Coronary artery (tissue), 2 donors: ENCODE measurements at regions not wholly inside any gene's neighbourhood (a gene's known extent, or its start where the extent isn't known, plus 50 kb on each side); places are given as distances from the start of the nearest gene placed in this dataset.
"Not testable (repeated sequence)": the region's sequence is repeated elsewhere in the genome, so short reads cannot be mapped to it uniquely, and the experiment has no call there.

Experiments
- DNase-seq: peaks from one replicate; pipeline ENCODE4 v3.0.0-alpha.2; 2017; ENCODE audit warnings: low spot score
- H3K27ac ChIP-seq, 2 donors: fragments of 200-600 bp; sonication (generic); one replicate each; pipeline ENCODE4 v1.5.1; 2016 to 2019
- H3K4me3 ChIP-seq: fragments of 200-600 bp; sonication (generic); 2 replicates; pipeline ENCODE4 v1.5.1; 2016; ENCODE audit warnings: mild to moderate bottlenecking, moderate library complexity
- TF ChIP-seq, protein P1 (sequence below): fragments of 200-600 bp; sonication (generic); IDR thresholded peaks from one replicate; pipeline ENCODE4 v1.5.1; 2019; ENCODE audit warnings: antibody characterized with exemption

DNA sequence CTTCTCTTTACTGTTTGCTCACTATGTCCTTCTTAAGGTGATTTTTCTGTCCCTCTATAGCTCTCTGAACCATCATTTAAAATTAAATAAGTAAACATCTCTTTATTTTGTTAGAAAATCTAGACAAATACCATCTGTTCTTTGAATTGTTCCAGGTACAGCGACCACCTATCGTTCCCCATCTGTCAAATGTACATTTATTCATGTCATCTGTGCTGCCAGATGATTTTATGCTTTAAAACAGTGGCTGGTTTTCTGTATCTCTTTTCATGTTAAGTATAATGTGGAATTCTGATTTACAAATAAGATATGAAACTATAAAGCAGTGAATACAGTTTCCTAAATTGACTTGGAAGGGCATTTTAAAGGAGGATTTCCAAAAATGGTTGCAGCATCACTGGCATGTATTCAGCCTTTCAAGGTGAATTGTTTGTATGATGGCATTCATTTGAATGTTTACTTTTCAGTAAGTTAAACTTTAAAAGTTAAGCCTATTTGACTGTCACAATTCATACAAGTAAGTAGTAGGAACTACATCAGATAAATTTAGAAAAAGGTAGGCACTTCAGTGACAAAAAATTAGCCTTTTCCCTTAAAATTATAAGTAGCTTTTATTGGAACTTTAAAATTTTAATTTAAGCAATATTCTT, 92.6 kb upstream of the CLVS2 start:
- TF ChIP-seq, protein P1, sequence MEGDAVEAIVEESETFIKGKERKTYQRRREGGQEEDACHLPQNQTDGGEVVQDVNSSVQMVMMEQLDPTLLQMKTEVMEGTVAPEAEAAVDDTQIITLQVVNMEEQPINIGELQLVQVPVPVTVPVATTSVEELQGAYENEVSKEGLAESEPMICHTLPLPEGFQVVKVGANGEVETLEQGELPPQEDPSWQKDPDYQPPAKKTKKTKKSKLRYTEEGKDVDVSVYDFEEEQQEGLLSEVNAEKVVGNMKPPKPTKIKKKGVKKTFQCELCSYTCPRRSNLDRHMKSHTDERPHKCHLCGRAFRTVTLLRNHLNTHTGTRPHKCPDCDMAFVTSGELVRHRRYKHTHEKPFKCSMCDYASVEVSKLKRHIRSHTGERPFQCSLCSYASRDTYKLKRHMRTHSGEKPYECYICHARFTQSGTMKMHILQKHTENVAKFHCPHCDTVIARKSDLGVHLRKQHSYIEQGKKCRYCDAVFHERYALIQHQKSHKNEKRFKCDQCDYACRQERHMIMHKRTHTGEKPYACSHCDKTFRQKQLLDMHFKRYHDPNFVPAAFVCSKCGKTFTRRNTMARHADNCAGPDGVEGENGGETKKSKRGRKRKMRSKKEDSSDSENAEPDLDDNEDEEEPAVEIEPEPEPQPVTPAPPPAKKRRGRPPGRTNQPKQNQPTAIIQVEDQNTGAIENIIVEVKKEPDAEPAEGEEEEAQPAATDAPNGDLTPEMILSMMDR, result no peak
- Histone ChIP-seq H3K4me3 (no peak overlapping the region), H3K27ac (no peak overlapping the region)
- DNase-seq, result no peak

DNA sequence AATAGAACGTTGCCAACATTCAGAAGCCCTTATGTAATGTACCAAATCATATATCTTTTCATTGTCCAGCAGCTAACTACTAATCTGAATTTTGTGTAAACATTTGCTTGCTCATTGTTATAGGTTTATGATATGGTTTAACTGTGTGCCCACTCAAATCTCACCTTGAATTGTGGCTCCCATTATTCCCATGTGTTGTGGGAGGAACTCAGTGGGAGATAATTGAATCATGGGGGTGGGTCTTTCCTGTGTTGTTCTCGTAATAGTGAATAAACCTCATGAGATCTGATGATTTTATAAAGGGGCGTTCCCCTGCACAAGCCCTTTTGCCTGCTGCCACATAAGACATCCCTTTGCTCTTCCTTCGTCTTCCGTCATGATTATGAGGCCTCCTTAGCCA, 91.9 kb upstream of the CLVS2 start:
- TF ChIP-seq, protein P1, result no peak
- H3K4me3 ChIP-seq, result no peak overlapping the region
- DNase-seq, result no peak
- H3K27ac ChIP-seq, result no peak overlapping the region

DNA sequence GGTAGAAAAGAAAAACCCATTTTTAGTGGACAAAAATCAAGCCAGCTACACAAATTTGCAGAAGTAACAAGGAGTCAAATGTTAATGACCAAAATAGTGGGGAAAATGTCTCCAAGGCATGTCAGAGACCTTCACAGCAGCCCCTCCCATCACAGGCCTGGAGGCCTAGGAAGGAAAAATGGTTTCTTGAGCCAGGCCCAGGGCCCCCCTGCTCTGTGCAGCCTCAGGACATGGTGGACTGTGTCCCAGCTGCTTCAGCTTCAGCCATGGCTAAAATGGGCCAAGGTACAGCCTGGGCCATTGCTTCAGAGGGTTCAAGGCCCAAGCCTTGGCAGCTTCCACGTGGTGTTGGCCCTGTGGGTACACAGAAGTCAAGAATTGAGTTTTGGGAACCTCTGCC, 82.5 kb upstream of the CLVS2 start:
- Histone ChIP-seq H3K4me3 (no peak overlapping the region), H3K27ac (no peak overlapping the region)
- TF ChIP-seq, protein P1, result no peak
- DNase-seq, result no peak

DNA sequence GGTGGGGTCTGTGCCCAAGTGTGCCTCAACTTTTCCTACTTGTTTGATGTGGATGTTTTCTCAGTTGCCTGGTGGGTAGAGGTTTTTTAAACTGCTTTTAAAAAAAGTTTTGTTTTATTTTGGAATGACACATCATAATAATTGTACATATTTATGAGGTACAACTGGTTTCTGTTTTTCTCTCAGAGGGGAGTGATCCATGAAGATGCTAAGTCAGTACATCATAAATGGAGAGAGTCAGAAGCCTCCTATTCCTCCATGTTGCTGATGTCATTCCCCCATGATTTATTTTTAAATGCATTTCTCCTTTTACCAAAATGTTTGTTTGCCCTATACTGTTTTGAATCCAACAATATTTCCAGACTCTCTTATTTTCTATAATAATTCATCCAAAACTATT, 77.3 kb upstream of the CLVS2 start:
- no peak overlapping the region for H3K27ac ChIP-seq
- TF ChIP-seq, protein P1, result no peak
- no peak for DNase-seq
- no peak overlapping the region for H3K4me3 ChIP-seq

DNA sequence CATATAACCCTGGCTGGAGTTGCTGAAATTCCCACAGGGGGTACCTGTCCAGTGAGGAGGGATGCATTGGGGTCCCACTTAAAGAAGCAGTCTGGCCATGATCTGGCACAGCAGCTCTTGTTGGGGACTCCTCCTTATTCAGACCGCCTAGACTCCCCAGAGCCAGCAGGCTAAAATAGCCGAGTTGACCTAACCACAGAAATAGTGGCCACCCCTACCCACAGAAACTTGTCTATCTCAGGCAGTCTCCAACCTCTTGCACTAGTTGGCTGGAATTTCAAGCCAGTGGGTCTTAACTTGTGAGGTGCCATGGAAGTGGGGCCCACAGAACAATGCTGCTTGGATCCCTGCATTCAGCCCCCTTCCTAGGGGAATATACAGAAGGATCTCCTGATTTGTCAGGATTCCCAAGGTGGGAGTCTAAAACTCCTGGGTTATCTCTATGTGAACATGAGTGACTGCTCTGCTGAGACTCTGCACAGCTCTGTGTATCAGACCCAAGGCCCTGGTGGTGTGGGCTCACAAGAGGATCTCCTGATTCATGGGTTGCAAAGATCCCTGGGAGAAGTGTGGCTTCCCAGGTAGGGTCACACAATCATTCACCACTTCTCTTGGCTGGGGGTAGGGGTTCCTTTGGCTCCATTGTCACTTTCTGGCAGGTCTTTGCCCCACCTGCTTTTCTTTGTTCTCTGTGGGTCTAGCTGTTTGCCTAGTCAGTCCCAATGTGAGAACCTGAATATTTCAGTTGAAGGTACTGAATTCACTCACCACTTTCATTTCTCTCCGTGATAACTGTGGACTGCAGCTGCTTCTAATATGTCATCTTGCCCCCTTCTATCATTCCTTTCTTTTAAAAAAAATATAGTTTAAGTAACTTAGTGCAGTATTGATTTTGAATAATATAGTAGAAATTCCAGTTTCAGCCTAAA, 65.5 kb upstream of the CLVS2 start:
- TF ChIP-seq, protein P1, result no peak
- no peak overlapping the region for H3K27ac ChIP-seq
- no peak for DNase-seq
- no peak overlapping the region for H3K4me3 ChIP-seq

DNA sequence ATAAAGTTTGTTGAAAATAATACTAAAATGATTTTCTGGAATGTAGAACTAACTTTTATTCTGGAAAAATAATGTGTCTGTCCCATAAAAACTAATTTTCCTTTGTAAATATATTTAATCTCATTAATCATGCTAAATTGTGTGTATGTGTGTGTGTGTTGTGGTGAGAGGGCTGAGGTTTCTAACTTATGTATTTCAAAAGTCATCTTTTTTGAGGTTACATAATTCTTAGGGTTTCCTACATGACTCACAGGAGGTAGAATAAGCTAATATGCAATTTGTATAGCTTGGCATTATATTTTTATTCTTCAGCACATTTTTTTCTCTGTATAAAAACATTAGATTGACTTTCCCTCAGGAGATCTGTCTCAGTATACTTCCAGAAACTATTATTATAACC, 64.1 kb upstream of the CLVS2 start:
- TF ChIP-seq, protein P1, result no peak
- no peak for DNase-seq

DNA sequence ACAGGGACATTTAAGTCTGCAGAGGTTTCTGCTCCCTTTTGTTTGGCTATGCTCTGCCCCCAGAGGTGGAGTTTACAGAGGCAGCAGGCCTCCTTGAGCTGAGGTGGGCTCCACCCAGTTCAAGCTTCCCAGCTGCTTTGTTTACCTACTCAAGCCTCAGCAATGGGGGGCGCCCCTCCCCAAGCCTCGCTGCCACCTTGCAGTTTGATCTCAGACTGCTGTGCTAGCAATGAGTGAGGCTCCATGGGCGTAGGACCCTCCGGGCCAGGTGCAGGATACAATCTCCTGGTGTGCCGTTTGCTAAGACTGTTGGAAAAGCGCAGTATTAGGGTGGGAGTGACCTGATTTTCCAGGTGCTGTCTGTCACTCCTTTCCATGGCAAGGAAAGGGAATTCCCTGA, 51.1 kb upstream of the CLVS2 start:
- H3K27ac ChIP-seq, DNase-seq, H3K4me3 ChIP-seq: not testable (repeated sequence)

More for the DNA sequence above, 64.1 kb upstream of the CLVS2 start:
- Histone ChIP-seq H3K4me3 (no peak overlapping the region), H3K27ac (no peak overlapping the region)
